ENCODE measurements at regions not wholly inside any gene's neighbourhood (a gene's known extent, or its start where the extent isn't known, plus 50 kb on each side); places are given as distances from the start of the nearest gene placed in this dataset.
A peak's percentile ranks its signal among the peaks of the same experiment; 100 is the strongest.

DNA sequence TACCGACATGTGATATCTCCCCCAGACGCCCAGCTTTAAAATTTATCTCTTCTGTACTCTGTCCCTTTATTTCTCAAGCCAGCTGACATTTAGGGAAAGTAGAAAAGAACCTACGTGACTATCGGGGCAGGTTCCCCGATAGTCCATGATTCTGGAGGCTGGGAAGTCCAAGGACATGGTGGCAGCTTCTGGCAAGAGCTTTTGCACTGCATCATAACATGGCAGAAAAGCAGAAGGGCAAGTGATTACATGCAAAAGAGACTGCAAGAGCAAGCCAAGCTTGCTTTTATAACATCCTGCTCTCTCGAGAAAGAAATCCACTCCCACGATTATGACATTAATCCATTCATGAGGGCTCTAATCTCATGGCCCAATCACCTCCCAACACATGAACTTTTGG, 113.2 kb downstream of the CD164 start:
- H3K27ac ChIP-seq: no peak overlapping the region
- TF ChIP-seq POLR2A (IDR thresholded peaks at IDR 0.05): no peak
- TF ChIP-seq CTCF (IDR thresholded peaks at IDR 0.05): no peak
- no peak for ATAC-seq
- H3K4me1 ChIP-seq: no peaks in the 10 kb centered on the region
- peaks cover 0 to 11% (median 0%) of the 10 kb centered on the region in 12 donors for H3K9me3 ChIP-seq
- no peaks in the 10 kb centered on the region for H3K36me3 ChIP-seq
- no peaks in the 10 kb centered on the region for H3K27me3 ChIP-seq
- intact Hi-C loops (cut with DNase I): no loop called here
- H3K4me3 ChIP-seq: no peak overlapping the region
- DNase-seq: no peak
- WGBS, 4 donors: 78 to 92% (median 83%) methylated on average over 7 of the region's 7 CpGs

GRCh38 chr6:109265530-109265929, 116.7 kb downstream of the CD164 start:
- Histone ChIP-seq H3K4me3 (no peak overlapping the region), H3K36me3 (no peaks in the 10 kb centered on the region), H3K27ac (no peak overlapping the region), H3K4me1 (peaks cover 0 to 10% (median 0%) of the 10 kb centered on the region in 12 donors), H3K27me3 (no peaks in the 10 kb centered on the region), H3K9me3 (peaks cover 0 to 9% (median 0%) of the 10 kb centered on the region in 12 donors)
- TF ChIP-seq CTCF (IDR thresholded peaks at IDR 0.05): no peak
- TF ChIP-seq POLR2A (IDR thresholded peaks at IDR 0.05): no peak
- intact Hi-C loops (cut with DNase I): no loop called here
- DNase-seq: no peak
- WGBS, 4 donors: 75 to 88% (median 77%) methylated on average over 3 of the region's 3 CpGs
- no peak for ATAC-seq

- ATAC-seq (no peak), DNase-seq (no peak)
- peaks cover 0 to 6% (median 0%) of the 10 kb centered on the region in 12 donors for H3K9me3 ChIP-seq
- no peak overlapping the region for H3K27ac ChIP-seq
- no peaks in the 10 kb centered on the region for H3K27me3 ChIP-seq
- intact Hi-C loops (cut with DNase I): no loop called here
- 96 to 99% (median 97%) methylated on average over 3 of the region's 3 CpGs for WGBS, 4 donors
- H3K36me3 ChIP-seq: no peaks in the 10 kb centered on the region
- no peak overlapping the region for H3K4me3 ChIP-seq
- H3K4me1 ChIP-seq: peaks cover 0 to 10% (median 0%) of the 10 kb centered on the region in 12 donors
- TF ChIP-seq CTCF (IDR thresholded peaks at IDR 0.05): no peak
Measured at GRCh38 chr6:109263873-109264700, 118.2 kb downstream of the CD164 start.

DNA sequence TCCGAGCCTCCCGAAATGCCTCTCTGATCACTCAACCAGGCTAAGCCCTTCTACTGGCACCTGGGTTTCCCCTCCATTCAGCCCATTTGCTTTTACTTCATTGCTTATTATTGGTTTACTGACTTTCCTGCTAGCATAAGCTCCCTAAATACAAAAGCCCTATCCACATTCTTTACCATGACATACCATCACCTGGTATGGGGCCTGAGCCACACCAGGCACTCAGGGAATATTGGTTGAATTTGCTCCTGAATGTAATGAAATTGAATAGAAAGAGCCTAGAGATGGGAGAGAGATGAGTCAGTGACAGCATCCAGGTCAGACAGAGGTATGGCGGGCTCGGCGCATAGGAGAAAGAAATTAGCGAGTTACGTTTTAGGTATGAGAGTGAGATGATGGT, 120.0 kb downstream of the CD164 start:
- 91 to 98% (median 97%) methylated on average over 7 of the region's 7 CpGs for WGBS, 4 donors
- peak overlapping the region in 1 of 12 donors; percentile 13 for H3K27ac ChIP-seq

More for the DNA sequence above, 120.0 kb downstream of the CD164 start:
- DNase-seq (no peak), ATAC-seq (no peak)
- intact Hi-C loops (cut with DNase I): no loop called here
- H3K36me3 ChIP-seq: no peaks in the 10 kb centered on the region
- no peak for TF ChIP-seq CTCF (IDR thresholded peaks at IDR 0.05)
- TF ChIP-seq POLR2A (IDR thresholded peaks at IDR 0.05): no peak
- no peak overlapping the region for H3K4me3 ChIP-seq
- H3K27me3 ChIP-seq: no peaks in the 10 kb centered on the region
- peaks cover 0 to 10% (median 0%) of the 10 kb centered on the region in 12 donors for H3K4me1 ChIP-seq
- no peaks in the 10 kb centered on the region for H3K9me3 ChIP-seq

Data from heart left ventricle (tissue), 16 donors.